ENCODE measurements at regions not wholly inside any gene's neighbourhood (a gene's known extent, or its start where the extent isn't known, plus 50 kb on each side); places are given as distances from the start of the nearest gene placed in this dataset.

- no peak for DNase-seq (ENCODE audit: low read depth in 2 of 2)
These were observed 614.9 kb downstream of the CDH26 start for GRCh38 chr20:60573003-60573680.

GRCh38 chr20:60576236-60576635 lies 618.0 kb downstream of the CDH26 start:
- DNase-seq (ENCODE audit: low read depth in 2 of 2), result no peak

GRCh38 chr20:60579941-60580515 lies 621.8 kb downstream of the CDH26 start:
- no peak for DNase-seq (ENCODE audit: low read depth in 2 of 2)

- DNase-seq (ENCODE audit: low read depth in 2 of 2), result no peak
These were observed 623.4 kb downstream of the CDH26 start for GRCh38 chr20:60581606-60582115.

- no peak for DNase-seq (ENCODE audit: low read depth in 2 of 2)
These were observed 625.5 kb downstream of the CDH26 start for GRCh38 chr20:60583741-60584140.

- DNase-seq (ENCODE audit: low read depth in 2 of 2), result no peak
These were observed 626.0 kb downstream of the CDH26 start for GRCh38 chr20:60584221-60584620.

- DNase-seq (ENCODE audit: low read depth in 2 of 2), result no peak
These were observed 627.4 kb downstream of the CDH26 start for GRCh38 chr20:60585651-60586050.

GRCh38 chr20:60586269-60587050 lies 628.2 kb downstream of the CDH26 start:
- DNase-seq (ENCODE audit: low read depth in 2 of 2), result no peak

GRCh38 chr20:60587986-60588385 lies 629.8 kb downstream of the CDH26 start:
- DNase-seq (ENCODE audit: low read depth in 2 of 2), result no peak

GRCh38 chr20:60589623-60590022 lies 631.4 kb downstream of the CDH26 start:
- no peak for DNase-seq (ENCODE audit: low read depth in 2 of 2)

- no peak for DNase-seq (ENCODE audit: low read depth in 2 of 2)
These were observed 633.1 kb downstream of the CDH26 start for GRCh38 chr20:60591172-60591799.

- DNase-seq (ENCODE audit: low read depth in 2 of 2), result no peak
These were observed 640.3 kb downstream of the CDH26 start for GRCh38 chr20:60598528-60598927.

GRCh38 chr20:60599381-60599780 lies 641.2 kb downstream of the CDH26 start:
- no peak for DNase-seq (ENCODE audit: low read depth in 2 of 2)

- no peak for DNase-seq (ENCODE audit: low read depth in 2 of 2)
These were observed 641.8 kb downstream of the CDH26 start for GRCh38 chr20:60600036-60600435.

GRCh38 chr20:60624066-60624465 lies 628.0 kb upstream of the CDH4 start:
- no peak for DNase-seq (ENCODE audit: low read depth in 2 of 2)

GRCh38 chr20:60627751-60628565 lies 624.1 kb upstream of the CDH4 start:
- no peak for DNase-seq (ENCODE audit: low read depth in 2 of 2)

- no peak for DNase-seq (ENCODE audit: low read depth in 2 of 2)
These were observed 623.3 kb upstream of the CDH4 start for GRCh38 chr20:60628749-60629148.

- no peak for DNase-seq (ENCODE audit: low read depth in 2 of 2)
These were observed 622.9 kb upstream of the CDH4 start for GRCh38 chr20:60629206-60629605.

GRCh38 chr20:60630609-60631008 lies 621.5 kb upstream of the CDH4 start:
- no peak for DNase-seq (ENCODE audit: low read depth in 2 of 2)

GRCh38 chr20:60631585-60632287 lies 620.3 kb upstream of the CDH4 start:
- DNase-seq (ENCODE audit: low read depth in 2 of 2), result no peak
